Astrocyte of the spinal cord (primary cell): ENCODE measurements at regions not wholly inside any gene's neighbourhood (a gene's known extent, or its start where the extent isn't known, plus 50 kb on each side); places are given as distances from the start of the nearest gene placed in this dataset.

Source experiments
- DNase-seq: peaks from one replicate; pipeline ENCODE4 v3.0.0; 2011; ENCODE audit warnings: low read depth, low spot score
- H3K4me3 ChIP-seq: 2 replicates; pipeline ENCODE4 v1.5.1; 2011; ENCODE audit warnings: low read depth, mild to moderate bottlenecking, low read length, moderate library complexity
- CTCF ChIP-seq: IDR thresholded peaks from 2 replicates; pipeline ENCODE4 v1.5.1; 2012; ENCODE audit warnings: low read depth, mild to moderate bottlenecking, low read length, inconsistent platforms
- in situ Hi-C: cut with HindIII; loops from 2 replicates; pipeline ENCODE4 v1.10.0; 2017; ENCODE audit warnings: low sequenced_read_pairs

GRCh38 chr9:72471096-72471495 lies 50.3 kb upstream of the TMC1 start:
- no peak overlapping the region for H3K4me3 ChIP-seq
- TF ChIP-seq CTCF = no peak
- DNase-seq = no peak
- in situ Hi-C loops = no loop called here

DNA sequence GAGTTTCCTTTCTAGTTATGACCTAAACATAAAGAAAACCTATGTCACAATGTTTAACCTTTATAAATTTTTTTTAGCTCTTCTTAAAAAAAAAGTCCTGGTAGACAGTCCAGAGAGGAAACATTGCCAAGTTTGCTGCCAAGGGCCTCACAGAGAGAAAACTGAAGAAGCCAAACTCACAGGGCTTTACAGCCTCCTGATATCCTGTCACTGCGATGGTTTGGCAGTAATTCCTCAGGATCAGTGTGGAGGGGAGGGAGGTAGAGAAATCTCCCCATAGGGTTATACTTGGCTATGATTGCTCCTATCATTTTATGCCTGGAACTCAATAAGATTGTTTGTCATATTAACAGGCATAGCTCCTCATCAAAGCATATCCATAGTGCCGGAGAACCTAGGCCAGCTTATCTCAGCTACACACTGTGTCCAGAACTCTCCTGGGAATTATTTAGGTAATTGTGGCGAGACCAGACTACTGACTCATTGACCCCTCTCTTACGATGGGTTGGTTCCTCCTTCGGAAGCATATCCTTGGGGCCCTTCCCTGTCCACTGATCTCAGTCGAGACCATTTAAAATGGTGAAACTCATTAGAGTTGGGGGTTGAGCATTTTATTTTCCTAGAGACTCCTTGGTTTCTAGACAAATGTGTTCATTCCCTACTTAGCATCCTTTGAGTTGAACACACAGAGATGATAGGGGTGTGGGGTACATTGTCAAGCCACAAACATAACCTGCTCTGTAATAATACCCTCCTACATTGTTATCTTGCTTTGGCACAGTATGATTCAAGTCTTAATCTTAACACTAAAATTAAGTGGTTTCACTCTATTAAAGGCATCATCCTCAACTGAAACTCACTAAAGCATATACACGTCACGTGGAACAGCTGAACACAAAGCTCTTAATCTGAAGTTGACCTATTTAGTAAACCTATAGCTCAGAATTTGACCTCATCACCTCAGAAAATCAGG lies 53.4 kb upstream of the TMC1 start:
- no peak for TF ChIP-seq CTCF
- DNase-seq = peak; percentile 53
- in situ Hi-C loops = no loop called here
- no peak overlapping the region for H3K4me3 ChIP-seq

DNA sequence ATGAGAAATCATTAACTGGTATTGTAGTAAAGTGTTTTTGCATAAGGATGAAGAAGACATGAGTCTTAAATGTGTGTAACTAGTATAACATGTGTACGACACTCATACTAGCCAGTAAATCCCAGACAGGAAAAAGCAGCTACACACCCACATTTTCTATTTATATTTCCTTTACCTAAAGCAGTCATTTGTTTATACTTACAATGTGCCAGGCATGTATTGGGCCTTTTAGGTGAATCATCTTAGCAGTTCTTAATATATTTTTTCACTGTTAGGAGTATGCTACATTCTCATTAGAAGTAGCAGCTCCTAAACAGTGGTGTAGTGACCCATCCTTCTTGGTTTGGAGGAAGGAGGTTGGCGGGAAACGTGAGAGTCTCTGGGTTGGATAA lies 55.8 kb upstream of the TMC1 start:
- H3K4me3 ChIP-seq = no peak overlapping the region
- DNase-seq = no peak
- in situ Hi-C loops = no loop called here
- no peak for TF ChIP-seq CTCF

GRCh38 chr9:72464857-72465592 lies 56.4 kb upstream of the TMC1 start:
- no peak for DNase-seq
- in situ Hi-C loops = no loop called here
- no peak overlapping the region for H3K4me3 ChIP-seq
- no peak for TF ChIP-seq CTCF

DNA sequence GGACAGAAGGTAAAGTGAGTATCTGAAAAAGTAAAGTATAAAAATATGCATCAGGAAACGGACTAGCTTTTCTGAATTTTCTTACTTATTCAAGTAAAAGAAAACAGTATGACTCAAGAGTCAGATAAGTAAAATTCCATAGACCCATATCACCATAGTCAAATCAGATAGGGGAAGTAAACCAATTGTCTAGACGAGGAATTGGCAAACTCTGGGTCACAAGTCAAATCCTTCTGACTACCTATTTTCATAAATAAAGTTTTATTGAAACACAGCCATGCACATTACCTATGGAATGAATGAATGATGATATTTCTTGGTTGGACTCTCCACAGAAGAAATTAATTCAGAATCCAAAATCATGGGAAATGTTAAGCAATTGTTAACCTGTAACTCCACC lies 59.1 kb upstream of the TMC1 start:
- DNase-seq = peak; percentile 55
- in situ Hi-C loops = no loop called here
- no peak overlapping the region for H3K4me3 ChIP-seq
- TF ChIP-seq CTCF = no peak

- no peak overlapping the region for H3K4me3 ChIP-seq
- DNase-seq = no peak
- TF ChIP-seq CTCF = no peak
- in situ Hi-C loops = no loop called here
Observed at GRCh38 chr9:72460342-72461312, 60.8 kb upstream of the TMC1 start.
